ENCODE measurements at regions not wholly inside any gene's neighbourhood (a gene's known extent, or its start where the extent isn't known, plus 50 kb on each side); places are given as distances from the start of the nearest gene placed in this dataset.

DNA sequence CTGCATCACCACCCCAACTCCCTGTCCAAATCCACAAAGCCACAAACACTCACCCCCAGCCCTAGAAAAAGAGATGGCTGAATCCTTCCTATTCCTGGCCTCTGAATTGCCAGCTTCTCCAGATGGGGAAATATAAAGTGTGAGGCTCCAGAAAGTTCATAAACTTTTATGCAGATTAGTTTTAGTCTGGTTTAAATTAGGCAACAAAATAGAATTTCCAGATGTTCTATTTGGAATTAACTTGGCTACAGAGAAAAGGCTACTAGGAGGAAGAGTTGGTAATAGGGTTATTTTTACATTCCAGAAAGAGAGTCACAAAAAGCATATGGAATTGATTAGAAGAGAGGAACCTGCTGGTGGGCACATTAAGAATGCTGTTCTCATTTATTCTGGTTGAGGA lies 56.0 kb downstream of the EN1 start:
- DNase-seq (ENCODE audit: low read depth in 2 of 2) = no peak
- H3K4me3 ChIP-seq (replicated peaks in 1 of 2; ENCODE audit: low read depth in 2 of 2, low read length in 2 of 2) = no peak overlapping the region
- TF ChIP-seq, protein P1, sequence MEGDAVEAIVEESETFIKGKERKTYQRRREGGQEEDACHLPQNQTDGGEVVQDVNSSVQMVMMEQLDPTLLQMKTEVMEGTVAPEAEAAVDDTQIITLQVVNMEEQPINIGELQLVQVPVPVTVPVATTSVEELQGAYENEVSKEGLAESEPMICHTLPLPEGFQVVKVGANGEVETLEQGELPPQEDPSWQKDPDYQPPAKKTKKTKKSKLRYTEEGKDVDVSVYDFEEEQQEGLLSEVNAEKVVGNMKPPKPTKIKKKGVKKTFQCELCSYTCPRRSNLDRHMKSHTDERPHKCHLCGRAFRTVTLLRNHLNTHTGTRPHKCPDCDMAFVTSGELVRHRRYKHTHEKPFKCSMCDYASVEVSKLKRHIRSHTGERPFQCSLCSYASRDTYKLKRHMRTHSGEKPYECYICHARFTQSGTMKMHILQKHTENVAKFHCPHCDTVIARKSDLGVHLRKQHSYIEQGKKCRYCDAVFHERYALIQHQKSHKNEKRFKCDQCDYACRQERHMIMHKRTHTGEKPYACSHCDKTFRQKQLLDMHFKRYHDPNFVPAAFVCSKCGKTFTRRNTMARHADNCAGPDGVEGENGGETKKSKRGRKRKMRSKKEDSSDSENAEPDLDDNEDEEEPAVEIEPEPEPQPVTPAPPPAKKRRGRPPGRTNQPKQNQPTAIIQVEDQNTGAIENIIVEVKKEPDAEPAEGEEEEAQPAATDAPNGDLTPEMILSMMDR (IDR thresholded peaks at IDR 0.05; ENCODE audit: low read depth, low read length) = no peak

DNA sequence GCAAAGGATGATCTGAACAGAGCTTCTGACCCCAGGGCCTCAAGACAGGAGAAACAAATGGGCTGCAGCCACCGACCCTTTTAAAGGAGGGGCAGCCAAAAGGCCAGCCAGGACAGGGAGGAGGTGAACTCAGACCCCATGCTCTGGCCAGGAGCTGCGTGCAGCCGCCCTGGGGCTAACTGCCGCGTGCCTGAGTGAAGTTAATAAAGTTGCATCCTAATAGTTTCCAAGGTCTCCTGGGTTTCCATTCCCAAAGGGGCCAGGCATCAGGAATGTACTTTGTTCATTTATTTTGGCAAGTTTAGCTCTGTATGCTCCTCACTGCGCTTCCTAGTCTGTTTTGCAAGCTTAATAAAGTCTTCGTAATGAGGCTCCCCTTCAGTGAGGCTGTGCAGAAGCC lies 60.7 kb downstream of the EN1 start:
- TF ChIP-seq, protein P1 (IDR thresholded peaks at IDR 0.05; ENCODE audit: low read depth, low read length) = no peak
- DNase-seq (ENCODE audit: low read depth in 2 of 2) = no peak
- H3K4me3 ChIP-seq (replicated peaks in 1 of 2; ENCODE audit: low read depth in 2 of 2, low read length in 2 of 2) = no peak overlapping the region

DNA sequence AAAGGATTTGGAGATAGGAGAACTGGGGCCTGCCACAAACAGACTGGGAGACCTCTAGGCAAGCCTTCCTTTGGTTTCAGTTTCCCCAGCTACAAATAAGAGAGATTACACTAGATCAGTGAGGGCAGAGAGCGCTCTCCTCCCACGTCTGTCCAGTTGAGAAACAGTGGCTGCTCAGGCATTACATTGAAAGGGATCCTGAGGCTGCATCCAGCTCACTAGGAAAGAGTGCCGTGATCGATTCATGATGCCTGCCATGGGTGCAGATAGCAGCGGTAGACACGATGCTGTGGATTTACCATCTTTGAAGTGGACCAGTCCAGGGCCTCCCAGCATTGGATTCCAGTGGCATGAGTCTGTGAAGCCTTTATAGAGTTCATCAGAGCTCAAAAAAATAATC lies 62.6 kb downstream of the EN1 start:
- DNase-seq (ENCODE audit: low read depth in 2 of 2) = peak in 1 of 2 donors; percentile 28
- no peak overlapping the region for H3K4me3 ChIP-seq (replicated peaks in 1 of 2; ENCODE audit: low read depth in 2 of 2, low read length in 2 of 2)
- TF ChIP-seq, protein P1 (IDR thresholded peaks at IDR 0.05; ENCODE audit: low read depth, low read length) = no peak

DNA sequence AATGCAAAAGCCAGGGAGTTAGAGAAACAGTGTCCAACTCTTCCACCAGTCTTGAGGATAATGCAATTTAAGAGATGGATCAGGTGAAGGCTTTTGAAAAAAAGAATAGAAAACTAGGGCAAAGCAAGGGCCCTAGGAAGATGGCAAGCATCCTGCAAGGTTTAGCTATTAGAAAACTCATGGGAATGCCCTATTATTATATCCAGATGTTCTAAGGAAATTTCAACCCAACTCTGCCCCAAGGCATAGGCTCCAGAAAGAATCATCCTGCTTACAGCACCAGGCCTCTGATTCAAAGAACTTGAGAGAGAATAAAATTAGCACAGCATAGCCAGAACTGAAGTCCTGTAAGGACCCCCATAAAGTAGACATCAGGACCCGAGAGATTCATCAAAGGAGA lies 68.1 kb downstream of the EN1 start:
- DNase-seq (ENCODE audit: low read depth in 2 of 2) = no peak
- TF ChIP-seq, protein P1 (IDR thresholded peaks at IDR 0.05; ENCODE audit: low read depth, low read length) = no peak
- no peak overlapping the region for H3K4me3 ChIP-seq (replicated peaks in 1 of 2; ENCODE audit: low read depth in 2 of 2, low read length in 2 of 2)

DNA sequence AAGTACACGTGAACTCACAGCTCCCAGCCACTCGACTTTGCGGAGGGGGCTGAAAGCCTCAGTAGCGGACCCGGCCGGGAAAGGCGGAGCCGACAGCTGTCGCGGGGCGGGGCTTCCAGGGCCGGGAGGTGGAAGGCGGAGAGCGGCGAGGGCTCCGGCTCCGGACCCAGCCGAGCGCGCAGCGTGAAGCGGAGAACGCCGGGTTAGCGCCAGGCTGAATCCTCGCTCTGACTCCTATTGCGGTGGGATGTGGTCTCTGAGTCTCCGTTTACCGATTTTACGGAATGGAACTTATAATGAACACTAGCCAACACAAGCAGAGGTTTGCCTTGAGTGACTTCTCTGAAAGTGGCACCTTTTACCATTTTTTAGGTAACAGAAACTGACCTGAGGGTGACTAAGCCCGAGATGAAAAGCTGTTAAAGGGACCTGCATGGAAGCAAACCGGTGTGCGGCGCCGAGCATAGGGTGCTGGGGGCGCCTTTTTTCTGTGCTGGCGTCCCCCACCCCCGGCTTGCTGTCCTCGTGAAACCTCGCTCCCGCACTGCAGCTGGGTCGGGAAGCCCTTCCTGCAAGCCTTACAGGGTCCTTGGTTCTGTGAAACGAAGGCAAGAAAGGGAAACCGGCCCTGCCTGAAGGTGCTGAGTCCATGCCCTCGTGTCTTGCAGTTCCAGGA lies 72.9 kb downstream of the EN1 start:
- H3K4me3 ChIP-seq (replicated peaks in 1 of 2; ENCODE audit: low read depth in 2 of 2, low read length in 2 of 2) = peak overlapping the region; percentile 41 to 54
- peak; percentile 42 to 44 for DNase-seq (ENCODE audit: low read depth in 2 of 2)
- TF ChIP-seq, protein P1 (IDR thresholded peaks at IDR 0.05; ENCODE audit: low read depth, low read length) = no peak

DNA sequence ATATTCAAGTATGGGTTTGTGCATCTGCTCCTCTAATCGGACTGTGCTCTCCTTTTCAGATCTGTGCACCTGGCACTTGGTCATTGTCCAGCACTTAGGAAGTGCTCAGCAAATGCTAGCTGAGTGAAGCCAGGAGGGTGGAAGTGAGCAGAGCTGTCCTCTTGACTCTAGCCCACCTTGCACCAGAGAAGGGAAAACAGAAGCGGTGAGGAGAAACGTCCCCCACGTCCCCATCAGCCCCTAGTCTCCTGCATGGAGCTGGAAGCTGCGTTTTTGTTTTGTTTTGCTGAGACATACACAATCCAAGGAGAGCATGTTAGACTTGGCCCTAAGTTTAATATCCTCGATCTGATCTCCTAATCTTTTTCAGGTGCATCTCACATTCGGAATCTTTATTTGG lies 73.6 kb downstream of the EN1 start:
- TF ChIP-seq, protein P1 (IDR thresholded peaks at IDR 0.05; ENCODE audit: low read depth, low read length) = no peak
- DNase-seq (ENCODE audit: low read depth in 2 of 2) = no peak
- no peak overlapping the region for H3K4me3 ChIP-seq (replicated peaks in 1 of 2; ENCODE audit: low read depth in 2 of 2, low read length in 2 of 2)

Data from cardiac fibroblast (primary cell).